ENCODE measurements at regions not wholly inside any gene's neighbourhood (a gene's known extent, or its start where the extent isn't known, plus 50 kb on each side); places are given as distances from the start of the nearest gene placed in this dataset.

GRCh38 chr2:58447586-58447985 is 206.5 kb upstream of the FANCL start:
- H3K36me3 ChIP-seq (ENCODE audit: control insufficient read depth, insufficient read depth, low read length): no peaks in the 10 kb centered on the region
- H3K9me3 ChIP-seq (ENCODE audit: control insufficient read depth, low read length): no peaks in the 10 kb centered on the region
- H3K4me1 Mint-ChIP-seq: peaks cover 27% of the 10 kb centered on the region
- no peaks in the 10 kb centered on the region for H3K9me3 Mint-ChIP-seq
- H3K9ac ChIP-seq (ENCODE audit: extremely low read depth, low read length, poor library complexity, severe bottlenecking): no peak overlapping the region
- no peaks in the 10 kb centered on the region for H3K27me3 ChIP-seq (ENCODE audit: control insufficient read depth, insufficient read depth, low read length, poor library complexity, severe bottlenecking)
- no peaks in the 10 kb centered on the region for H3K36me3 Mint-ChIP-seq (ENCODE audit: low read depth)
- no peak overlapping the region for H3K27ac ChIP-seq (ENCODE audit: low read depth, low read length)
- no peak overlapping the region for H3K4me3 ChIP-seq (ENCODE audit: low read length)
- H3K4me1 ChIP-seq (ENCODE audit: control insufficient read depth, insufficient read depth, low read length): no peaks in the 10 kb centered on the region
- no peak for DNase-seq
- peak overlapping the region; percentile 82 for H3K27ac Mint-ChIP-seq
- no peak for TF ChIP-seq CTCF (conservative IDR thresholded peaks at IDR 0.05)
- no peak overlapping the region for H3K4me3 Mint-ChIP-seq
- WGBS, 2 experiments (ENCODE audit: insufficient coverage in 1 of 2, insufficient read length in 1 of 2): 75 to 95% methylated on average over 1 to 2 of the region's 2 CpGs
- no peaks in the 10 kb centered on the region for H3K27me3 Mint-ChIP-seq (ENCODE audit: insufficient read depth)

- Histone ChIP-seq H3K27me3 (ENCODE audit: control insufficient read depth, insufficient read depth, low read length, poor library complexity, severe bottlenecking) (no peaks in the 10 kb centered on the region), H3K9me3 (ENCODE audit: control insufficient read depth, low read length) (no peaks in the 10 kb centered on the region), H3K36me3 (ENCODE audit: control insufficient read depth, insufficient read depth, low read length) (no peaks in the 10 kb centered on the region), H3K4me1 (ENCODE audit: control insufficient read depth, insufficient read depth, low read length) (no peaks in the 10 kb centered on the region), H3K9ac (ENCODE audit: extremely low read depth, low read length, poor library complexity, severe bottlenecking) (no peak overlapping the region), H3K27ac (ENCODE audit: low read depth, low read length) (no peak overlapping the region), H3K4me3 (ENCODE audit: low read length) (no peak overlapping the region)
- Mint-ChIP-seq H3K27me3 (ENCODE audit: insufficient read depth) (no peaks in the 10 kb centered on the region), H3K36me3 (ENCODE audit: low read depth) (no peaks in the 10 kb centered on the region), H3K4me1 (peaks cover 17% of the 10 kb centered on the region), H3K9me3 (no peaks in the 10 kb centered on the region), H3K4me3 (no peak overlapping the region), H3K27ac (no peak overlapping the region)
- TF ChIP-seq CTCF (conservative IDR thresholded peaks at IDR 0.05): peak; percentile 26
- 87 to 89% methylated on average over 3 of the region's 3 CpGs for WGBS, 2 experiments (ENCODE audit: insufficient coverage in 1 of 2, insufficient read length in 1 of 2)
- no peak for DNase-seq
Measured at GRCh38 chr2:58441643-58442042, 200.5 kb upstream of the FANCL start.

GRCh38 chr2:58436872-58437271 is 195.7 kb upstream of the FANCL start:
- Mint-ChIP-seq H3K27ac (no peak overlapping the region), H3K36me3 (ENCODE audit: low read depth) (peaks cover 2% of the 10 kb centered on the region)
- WGBS, 2 experiments (ENCODE audit: insufficient coverage in 1 of 2, insufficient read length in 1 of 2): 94 to 95% methylated on average over 4 of the region's 5 CpGs

More at GRCh38 chr2:58436872-58437271, 195.7 kb upstream of the FANCL start:
- no peak for TF ChIP-seq CTCF (conservative IDR thresholded peaks at IDR 0.05)
- DNase-seq: no peak
- H3K9me3 ChIP-seq (ENCODE audit: control insufficient read depth, low read length): no peaks in the 10 kb centered on the region
- Mint-ChIP-seq H3K4me1 (peaks cover 44% of the 10 kb centered on the region), H3K9me3 (no peaks in the 10 kb centered on the region), H3K4me3 (no peak overlapping the region), H3K27me3 (ENCODE audit: insufficient read depth) (no peaks in the 10 kb centered on the region)
- no peaks in the 10 kb centered on the region for H3K27me3 ChIP-seq (ENCODE audit: control insufficient read depth, insufficient read depth, low read length, poor library complexity, severe bottlenecking)
- no peak overlapping the region for H3K9ac ChIP-seq (ENCODE audit: extremely low read depth, low read length, poor library complexity, severe bottlenecking)
- no peaks in the 10 kb centered on the region for H3K36me3 ChIP-seq (ENCODE audit: control insufficient read depth, insufficient read depth, low read length)
- H3K27ac ChIP-seq (ENCODE audit: low read depth, low read length): no peak overlapping the region
- no peak overlapping the region for H3K4me3 ChIP-seq (ENCODE audit: low read length)
- peaks cover 20% of the 10 kb centered on the region for H3K4me1 ChIP-seq (ENCODE audit: control insufficient read depth, insufficient read depth, low read length)

Data from endodermal cell (in vitro differentiated cells).